Inferior parietal cortex (tissue), 1 donor: ENCODE measurements at regions not wholly inside any gene's neighbourhood (a gene's known extent, or its start where the extent isn't known, plus 50 kb on each side); places are given as distances from the start of the nearest gene placed in this dataset.
A peak's percentile ranks its signal among the peaks of the same experiment; 100 is the strongest.
"Not testable (repeated sequence)": the region's sequence is repeated elsewhere in the genome, so short reads cannot be mapped to it uniquely, and the experiment has no call there.

Experiments
- DNase-seq: peaks from one replicate; pipeline ENCODE4 v3.0.0-alpha.2; 2016; ENCODE audit errors: extremely low spot score

DNA sequence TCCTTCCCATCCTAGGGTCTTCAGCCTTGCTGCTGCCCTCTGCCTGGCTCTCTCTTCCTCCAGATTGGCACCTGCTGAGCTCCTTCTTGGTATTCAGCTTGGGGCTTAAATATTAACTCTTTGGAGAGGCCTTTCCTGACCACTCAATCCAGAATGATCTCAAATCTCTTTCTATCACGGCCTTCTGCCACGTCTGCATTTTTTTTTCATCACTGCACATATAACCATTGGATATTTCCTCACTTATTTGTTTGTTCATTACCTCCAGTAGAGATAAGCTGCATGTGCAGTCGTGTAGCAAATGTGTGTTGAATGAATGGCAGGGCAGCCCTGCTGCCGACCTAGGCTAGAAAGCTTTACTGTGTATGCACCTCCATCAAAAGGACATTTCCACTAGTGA, 51.6 kb upstream of the MPP7 start:
- no peak for DNase-seq

- DNase-seq: no peak
Measured at GRCh38 chr10:28355376-28355775, 52.5 kb upstream of the MPP7 start.

DNA sequence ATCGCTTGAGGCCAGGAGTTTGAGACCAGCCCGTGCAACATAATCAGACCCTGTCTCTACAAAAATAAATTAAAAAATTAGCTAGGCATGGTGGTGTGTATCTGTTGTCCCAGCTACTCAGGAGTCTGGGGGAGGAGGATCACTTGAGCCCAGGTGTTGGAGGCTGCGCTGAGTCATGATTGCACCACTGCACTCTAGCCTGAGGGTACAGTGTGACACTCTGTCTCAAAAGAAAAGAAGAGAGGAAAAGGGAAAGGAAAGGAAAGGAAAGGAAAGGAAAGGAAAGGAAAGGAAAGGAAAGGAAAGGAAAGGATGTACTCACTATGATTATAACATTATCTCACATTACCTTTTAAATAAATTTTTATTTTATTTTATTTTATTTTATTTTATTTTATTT, 56.5 kb upstream of the MPP7 start:
- no peak for DNase-seq

- no peak for DNase-seq
Measured at GRCh38 chr10:28360175-28360574, 57.3 kb upstream of the MPP7 start.

DNA sequence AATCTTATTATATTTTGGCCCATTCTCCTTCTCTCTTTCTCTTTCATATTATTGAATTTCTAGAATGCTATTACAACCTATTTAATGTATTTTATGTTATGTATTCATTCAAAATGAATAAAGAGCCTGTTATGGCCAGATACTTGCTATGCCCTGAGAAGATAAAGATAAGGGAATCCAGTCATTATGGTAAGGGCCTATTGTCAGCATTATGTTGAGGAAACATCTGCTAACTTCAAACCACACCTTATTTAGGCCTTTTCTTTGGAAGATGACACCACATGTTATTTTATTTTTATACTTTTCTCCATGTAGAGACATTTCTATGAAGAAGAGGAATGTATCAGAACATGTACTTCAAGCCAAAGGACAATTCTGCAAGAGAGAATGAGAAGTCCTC, 60.5 kb upstream of the MPP7 start:
- no peak for DNase-seq

- DNase-seq: no peak
Measured at GRCh38 chr10:28365840-28366239, 63.0 kb upstream of the MPP7 start.

- no peak for DNase-seq
Measured at GRCh38 chr10:28366994-28367393, 64.1 kb upstream of the MPP7 start.

DNA sequence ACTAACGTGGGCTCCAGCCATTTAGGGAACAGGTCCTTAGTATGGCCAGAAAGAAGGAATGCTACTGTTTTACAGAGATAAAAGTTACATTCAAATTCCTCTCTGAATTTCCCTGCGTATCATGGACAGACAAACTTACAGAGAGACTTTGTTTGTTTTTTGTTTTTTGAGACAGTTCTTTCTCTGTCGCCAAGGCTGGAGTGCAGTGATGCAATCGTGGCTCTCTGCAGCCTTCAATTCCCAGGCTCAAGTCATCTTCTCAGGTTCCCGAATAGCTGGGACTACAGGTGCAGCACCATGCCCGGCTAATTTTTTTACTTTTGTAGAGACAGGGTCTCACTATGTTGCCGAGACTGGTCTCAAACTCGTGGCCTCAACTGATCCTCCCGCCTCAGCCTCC, 64.5 kb upstream of the MPP7 start:
- DNase-seq: no peak

DNA sequence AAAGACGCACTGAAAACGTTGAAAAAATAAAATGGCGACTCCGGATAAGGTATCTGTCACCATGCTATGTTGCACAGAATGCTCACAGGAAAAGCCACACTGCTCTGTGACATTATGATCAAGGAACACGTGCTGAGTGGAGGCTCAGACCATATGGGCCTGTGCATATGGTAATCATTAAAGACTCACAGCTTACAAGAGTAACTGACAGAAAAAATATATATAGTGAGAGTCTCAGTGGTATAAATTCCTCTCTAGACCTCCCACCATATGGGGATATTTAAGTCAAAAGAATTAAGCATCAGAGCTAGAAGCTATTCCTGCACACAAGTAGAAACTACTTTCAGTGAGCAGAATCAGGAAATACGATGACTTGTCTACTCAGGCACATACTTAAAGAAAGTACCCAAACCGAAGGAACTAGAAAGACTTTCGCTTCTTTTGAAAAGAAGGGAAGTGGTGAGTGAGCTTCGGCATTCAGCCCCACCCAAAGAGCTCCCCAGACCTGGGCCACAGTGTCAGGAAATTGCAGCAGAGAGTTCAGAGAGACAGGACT, 65.1 kb upstream of the MPP7 start:
- DNase-seq: no peak

DNA sequence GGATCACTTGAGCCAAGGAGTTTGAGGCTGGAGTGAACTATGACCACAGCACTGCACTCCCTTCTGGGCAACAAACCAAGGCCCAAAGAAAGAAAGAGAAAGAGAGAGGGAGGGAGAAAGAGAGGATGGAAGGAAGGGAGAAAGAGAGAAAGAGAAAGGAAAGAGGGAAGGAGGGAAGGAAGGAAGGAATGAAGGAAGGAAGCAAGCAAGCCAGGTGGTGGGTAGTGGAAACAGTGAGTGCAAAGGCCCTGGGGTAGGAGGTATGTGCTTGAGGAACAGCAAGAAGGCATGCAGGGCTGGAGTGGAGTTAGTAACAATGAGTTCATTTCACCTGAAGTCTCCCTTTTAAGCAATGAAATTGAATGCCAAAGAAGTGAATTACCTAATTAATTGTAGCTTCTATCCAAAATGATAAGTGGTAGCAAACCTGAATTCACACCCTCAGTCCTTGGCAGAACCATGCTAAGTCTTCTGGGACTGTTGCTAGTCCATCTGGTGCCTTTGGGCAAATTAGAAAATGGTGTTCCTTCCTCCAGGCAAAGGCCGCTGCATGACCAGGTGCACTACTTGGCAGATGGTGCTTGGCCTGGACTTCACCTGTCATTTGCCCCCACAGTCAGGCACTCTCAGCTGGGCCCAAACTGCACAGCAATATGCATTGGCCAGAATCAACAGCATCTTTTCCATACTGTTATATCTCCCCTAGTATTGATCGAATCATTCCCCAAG, 67.4 kb upstream of the MPP7 start:
- no peak for DNase-seq

- not testable (repeated sequence) for DNase-seq
Measured at GRCh38 chr10:28371638-28372037, 68.8 kb upstream of the MPP7 start.

GRCh38 chr10:28374036-28374435, 71.2 kb upstream of the MPP7 start:
- no peak for DNase-seq

DNA sequence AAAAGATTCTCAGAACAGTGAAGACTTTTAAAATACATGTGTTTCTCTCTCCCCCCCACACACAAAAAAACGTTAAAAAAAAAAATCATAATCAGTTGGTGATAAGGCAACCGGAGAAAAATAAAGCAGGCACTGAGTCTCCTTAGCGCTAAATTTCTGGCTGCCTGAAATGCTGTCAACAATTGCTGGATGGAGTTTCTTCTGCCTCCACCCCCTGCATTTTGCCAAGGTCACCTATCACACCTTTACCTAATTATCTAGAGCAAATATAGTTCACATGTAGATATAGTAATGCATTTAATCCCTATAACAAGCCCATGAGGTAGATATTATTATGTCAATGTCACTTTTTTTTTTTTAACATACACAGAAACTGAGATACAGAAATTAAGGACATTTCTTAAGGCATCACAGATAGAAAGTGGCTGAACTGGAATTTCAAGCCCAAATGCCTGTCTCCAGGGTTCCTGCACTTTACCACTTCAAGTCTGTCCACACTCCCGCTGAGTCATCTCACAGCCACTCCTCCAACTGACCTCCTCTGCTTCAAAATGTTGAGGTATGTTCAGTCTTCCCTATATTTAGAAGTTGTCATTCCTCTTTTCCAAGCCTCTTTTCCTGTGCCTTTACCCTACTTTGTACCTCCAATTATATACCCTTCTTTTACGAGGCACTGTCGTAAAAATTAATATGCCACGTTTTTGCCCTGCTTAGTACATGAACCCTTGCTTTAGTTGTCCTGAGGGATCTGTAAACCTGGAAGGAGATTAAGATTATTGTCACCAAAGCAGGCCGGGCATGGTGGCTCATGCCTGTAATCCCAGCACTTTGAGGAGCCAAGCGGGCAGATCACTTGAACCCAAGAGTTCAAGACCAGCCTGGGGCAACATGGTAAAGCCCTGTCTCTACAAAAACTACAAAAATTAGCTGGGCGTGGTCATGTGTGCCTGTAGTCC, 72.8 kb upstream of the MPP7 start:
- no peak for DNase-seq

DNA sequence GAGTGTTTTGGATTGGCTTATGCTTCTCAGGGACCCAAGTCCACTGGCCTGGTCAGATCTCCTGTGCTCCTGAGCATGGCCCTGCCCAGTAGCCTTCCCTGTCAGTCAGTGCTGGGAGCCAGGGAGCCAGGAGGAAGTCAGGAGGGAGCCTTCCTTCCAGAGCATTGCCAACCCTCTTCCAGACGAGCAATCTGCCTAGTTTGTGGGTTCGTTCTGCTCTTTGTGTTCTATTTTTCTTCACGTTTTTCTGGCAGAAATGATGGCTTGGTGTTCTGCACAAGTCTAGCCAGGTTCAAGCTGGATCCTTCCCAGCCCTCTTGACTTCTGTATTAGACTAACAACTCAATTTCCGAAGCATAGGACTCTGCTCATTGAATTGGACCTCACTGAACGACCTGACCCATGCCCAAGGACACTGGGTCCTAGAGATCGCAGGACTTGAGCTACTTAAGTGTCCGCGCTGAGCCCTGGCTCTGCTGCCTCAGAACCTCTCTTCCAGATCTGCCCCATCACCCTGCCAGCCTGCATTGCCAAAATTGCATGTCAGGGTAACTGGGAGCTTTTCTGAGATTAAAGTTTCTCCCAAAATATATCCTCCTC, 76.2 kb upstream of the MPP7 start:
- DNase-seq: no peak

GRCh38 chr10:28381466-28381865, 78.6 kb upstream of the MPP7 start:
- no peak for DNase-seq

DNA sequence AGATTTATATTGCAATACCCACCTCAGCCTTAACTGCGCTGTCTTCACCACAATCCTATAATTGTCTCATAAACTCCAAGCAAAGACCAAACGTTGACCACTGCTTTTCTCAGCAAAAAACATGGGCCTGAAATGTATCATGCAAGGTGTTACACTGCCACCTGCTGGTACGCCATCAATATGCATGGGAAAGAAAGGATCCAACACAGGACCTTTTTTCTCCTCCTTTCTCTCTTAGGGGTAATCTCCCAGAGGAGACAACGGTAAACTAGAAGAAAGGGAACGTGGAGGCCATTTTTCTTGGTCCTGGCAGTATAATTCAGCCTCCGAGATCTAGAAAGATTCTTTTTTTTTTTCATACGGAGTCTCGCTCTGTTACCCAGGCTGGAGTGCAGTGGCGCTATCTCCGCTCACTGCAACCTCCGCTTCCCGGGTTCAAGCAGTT, 79.1 kb upstream of the MPP7 start:
- peak; percentile 93 for DNase-seq

GRCh38 chr10:28382525-28383269, 79.8 kb upstream of the MPP7 start:
- no peak for DNase-seq

DNA sequence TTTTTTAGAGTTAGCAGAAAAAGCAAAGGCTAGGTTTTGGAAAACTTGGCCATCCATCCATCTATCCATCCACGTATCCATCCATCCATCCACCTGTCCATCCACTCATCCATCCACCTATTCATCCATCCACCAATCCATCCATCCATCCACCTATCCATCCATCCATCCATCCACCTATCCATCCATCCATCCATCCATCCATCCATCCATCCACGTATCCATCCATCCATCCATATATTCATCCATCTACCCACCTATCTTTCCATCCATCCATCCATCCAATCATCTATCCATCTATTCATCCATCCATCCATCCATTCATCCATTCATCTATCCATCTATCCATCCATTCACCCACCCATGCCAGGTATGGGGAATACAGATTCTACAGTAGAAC, 81.7 kb upstream of the MPP7 start:
- no peak for DNase-seq

DNA sequence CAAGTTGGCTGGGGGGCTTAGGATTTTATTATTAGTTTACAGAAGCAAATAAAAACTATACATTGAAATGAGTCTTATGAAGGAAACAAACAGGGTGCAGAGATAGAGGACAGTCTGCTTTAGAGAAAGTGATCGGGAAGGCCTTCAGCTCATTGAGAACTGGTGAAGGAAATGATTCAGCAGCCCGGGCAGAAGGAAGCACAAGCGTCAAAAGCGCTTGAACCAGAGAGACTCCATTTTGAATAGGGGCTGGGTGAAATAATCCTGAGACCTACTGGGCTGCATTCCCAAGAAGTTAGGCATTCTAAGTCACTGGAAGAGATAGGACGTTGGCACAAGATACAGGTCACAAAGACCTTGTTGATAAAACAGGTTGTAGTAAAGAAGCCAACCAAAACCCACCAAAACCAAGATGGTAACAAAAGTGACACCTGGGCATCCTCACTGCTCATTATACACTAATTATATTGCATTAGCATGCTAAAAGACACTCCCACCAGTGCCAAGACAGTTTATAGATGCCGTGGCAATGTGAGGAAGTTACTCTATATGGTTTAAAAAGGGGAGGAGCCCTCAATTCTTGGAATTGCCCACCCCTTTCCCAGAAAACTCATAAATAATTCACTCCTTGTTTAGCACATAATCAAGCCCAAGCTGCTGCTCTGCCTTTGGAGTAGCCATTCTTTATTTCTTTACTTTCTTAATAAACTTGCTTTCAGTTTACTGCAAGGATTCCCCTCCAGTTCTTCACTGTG, 83.1 kb upstream of the MPP7 start:
- DNase-seq: no peak

DNA sequence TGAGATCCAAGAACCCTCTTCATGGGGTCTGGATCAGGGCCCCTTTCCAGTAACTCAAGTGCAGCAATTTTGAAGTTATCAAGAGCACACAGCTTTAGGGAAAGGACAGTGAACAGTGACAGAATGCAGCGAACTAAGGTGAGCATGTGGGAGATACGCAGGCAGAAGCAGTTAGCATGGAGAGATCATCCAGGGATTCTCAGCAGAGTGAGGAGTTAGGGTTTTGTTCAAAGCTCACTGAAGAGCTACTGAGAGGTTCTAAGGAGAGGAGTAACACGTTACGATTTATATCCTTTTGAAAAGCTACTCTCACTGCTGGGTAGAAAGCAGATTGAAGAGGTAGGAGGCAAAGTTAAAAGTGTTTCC, 83.6 kb upstream of the MPP7 start:
- DNase-seq: no peak

- no peak for DNase-seq
Measured at GRCh38 chr10:28387140-28387539, 84.3 kb upstream of the MPP7 start.
